ENCODE measurements at regions not wholly inside any gene's neighbourhood (a gene's known extent, or its start where the extent isn't known, plus 50 kb on each side); places are given as distances from the start of the nearest gene placed in this dataset.

DNA sequence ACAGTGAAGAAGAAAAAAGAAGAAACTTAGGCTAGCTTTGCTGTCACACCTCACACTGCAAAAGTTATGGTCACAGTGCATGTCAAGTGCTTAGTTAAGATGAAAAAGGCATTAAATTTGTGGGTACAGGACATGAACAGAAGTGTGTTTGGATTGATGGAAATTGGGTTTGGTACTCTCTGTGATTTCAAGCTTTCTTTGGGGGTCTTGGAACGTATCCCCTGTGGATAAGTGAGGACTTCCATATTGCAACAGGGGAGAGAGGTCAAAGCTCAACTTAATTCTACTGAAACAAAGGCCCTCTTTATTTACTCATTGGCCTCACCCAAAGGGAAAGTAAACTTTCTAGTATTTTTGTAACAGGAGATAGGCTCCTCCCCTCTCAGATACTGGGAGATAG lies 138.3 kb upstream of the FUT9 start (continued):
- TF ChIP-seq, protein P1, sequence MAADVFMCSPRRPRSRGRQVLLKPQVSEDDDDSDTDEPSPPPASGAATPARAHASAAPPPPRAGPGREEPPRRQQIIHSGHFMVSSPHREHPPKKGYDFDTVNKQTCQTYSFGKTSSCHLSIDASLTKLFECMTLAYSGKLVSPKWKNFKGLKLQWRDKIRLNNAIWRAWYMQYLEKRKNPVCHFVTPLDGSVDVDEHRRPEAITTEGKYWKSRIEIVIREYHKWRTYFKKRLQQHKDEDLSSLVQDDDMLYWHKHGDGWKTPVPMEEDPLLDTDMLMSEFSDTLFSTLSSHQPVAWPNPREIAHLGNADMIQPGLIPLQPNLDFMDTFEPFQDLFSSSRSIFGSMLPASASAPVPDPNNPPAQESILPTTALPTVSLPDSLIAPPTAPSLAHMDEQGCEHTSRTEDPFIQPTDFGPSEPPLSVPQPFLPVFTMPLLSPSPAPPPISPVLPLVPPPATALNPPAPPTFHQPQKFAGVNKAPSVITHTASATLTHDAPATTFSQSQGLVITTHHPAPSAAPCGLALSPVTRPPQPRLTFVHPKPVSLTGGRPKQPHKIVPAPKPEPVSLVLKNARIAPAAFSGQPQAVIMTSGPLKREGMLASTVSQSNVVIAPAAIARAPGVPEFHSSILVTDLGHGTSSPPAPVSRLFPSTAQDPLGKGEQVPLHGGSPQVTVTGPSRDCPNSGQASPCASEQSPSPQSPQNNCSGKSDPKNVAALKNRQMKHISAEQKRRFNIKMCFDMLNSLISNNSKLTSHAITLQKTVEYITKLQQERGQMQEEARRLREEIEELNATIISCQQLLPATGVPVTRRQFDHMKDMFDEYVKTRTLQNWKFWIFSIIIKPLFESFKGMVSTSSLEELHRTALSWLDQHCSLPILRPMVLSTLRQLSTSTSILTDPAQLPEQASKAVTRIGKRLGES (CRISPR knock-in tag; IDR thresholded peaks at IDR 0.05; ENCODE audit: borderline replicate concordance): no peak
- TF ChIP-seq YEATS4 (CRISPR knock-in tag; IDR thresholded peaks at IDR 0.05; ENCODE audit: borderline replicate concordance) (no peak), MEIS1 (CRISPR knock-in tag; IDR thresholded peaks at IDR 0.05; ENCODE audit: borderline replicate concordance) (no peak), FOXJ3 (CRISPR knock-in tag; IDR thresholded peaks at IDR 0.05; ENCODE audit: borderline replicate concordance) (peak; percentile 66; the same call in 1 of the 2 replicates), FOXP1 (IDR thresholded peaks at IDR 0.05) (no peak), FOXP1 (CRISPR knock-in tag; IDR thresholded peaks at IDR 0.05) (peak; percentile 74), ETS1 (CRISPR knock-in tag; IDR thresholded peaks at IDR 0.05) (no peak), ZNF224 (CRISPR knock-in tag; IDR thresholded peaks at IDR 0.05) (no peak), FLYWCH1 (CRISPR knock-in tag; IDR thresholded peaks at IDR 0.05) (no peak), RAD21 (CRISPR knock-in tag; IDR thresholded peaks at IDR 0.05) (no peak), SALL2 (CRISPR knock-in tag; IDR thresholded peaks at IDR 0.05) (no peak), SSRP1 (CRISPR knock-in tag; IDR thresholded peaks at IDR 0.05) (0 out of 2 replicates have a peak, but pooled peaks have one; percentile 23), CEBPG (CRISPR knock-in tag; IDR thresholded peaks at IDR 0.05) (peak; percentile 79), KDM4B (CRISPR knock-in tag; IDR thresholded peaks at IDR 0.05) (no peak), ZNF530 (CRISPR knock-in tag; IDR thresholded peaks at IDR 0.05; ENCODE audit: low read depth) (no peak), CEBPB (IDR thresholded peaks at IDR 0.05; ENCODE audit: borderline replicate concordance, low read depth, low read length) (peak; percentile 75), ZNF263 (CRISPR knock-in tag; IDR thresholded peaks at IDR 0.05) (no peak), NCOA2 (CRISPR knock-in tag; IDR thresholded peaks at IDR 0.05) (peak; percentile 81), ETV6 (CRISPR knock-in tag; conservative IDR thresholded peaks at IDR 0.05) (no peak), ZNF207 (IDR thresholded peaks at IDR 0.05; ENCODE audit: borderline replicate concordance) (no peak), SNAPC2 (CRISPR knock-in tag; IDR thresholded peaks at IDR 0.05) (no peak), ZNF7 (CRISPR knock-in tag; IDR thresholded peaks at IDR 0.05) (no peak), ZNF251 (CRISPR knock-in tag; IDR thresholded peaks at IDR 0.05) (no peak), NR2F2 (IDR thresholded peaks at IDR 0.05; ENCODE audit: borderline replicate concordance, low read depth) (peak; percentile 69)
- TF ChIP-seq, protein P2, sequence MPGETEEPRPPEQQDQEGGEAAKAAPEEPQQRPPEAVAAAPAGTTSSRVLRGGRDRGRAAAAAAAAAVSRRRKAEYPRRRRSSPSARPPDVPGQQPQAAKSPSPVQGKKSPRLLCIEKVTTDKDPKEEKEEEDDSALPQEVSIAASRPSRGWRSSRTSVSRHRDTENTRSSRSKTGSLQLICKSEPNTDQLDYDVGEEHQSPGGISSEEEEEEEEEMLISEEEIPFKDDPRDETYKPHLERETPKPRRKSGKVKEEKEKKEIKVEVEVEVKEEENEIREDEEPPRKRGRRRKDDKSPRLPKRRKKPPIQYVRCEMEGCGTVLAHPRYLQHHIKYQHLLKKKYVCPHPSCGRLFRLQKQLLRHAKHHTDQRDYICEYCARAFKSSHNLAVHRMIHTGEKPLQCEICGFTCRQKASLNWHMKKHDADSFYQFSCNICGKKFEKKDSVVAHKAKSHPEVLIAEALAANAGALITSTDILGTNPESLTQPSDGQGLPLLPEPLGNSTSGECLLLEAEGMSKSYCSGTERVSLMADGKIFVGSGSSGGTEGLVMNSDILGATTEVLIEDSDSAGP (CRISPR knock-in tag; IDR thresholded peaks at IDR 0.05; ENCODE audit: borderline replicate concordance): no peak
- TF ChIP-seq, protein P3, sequence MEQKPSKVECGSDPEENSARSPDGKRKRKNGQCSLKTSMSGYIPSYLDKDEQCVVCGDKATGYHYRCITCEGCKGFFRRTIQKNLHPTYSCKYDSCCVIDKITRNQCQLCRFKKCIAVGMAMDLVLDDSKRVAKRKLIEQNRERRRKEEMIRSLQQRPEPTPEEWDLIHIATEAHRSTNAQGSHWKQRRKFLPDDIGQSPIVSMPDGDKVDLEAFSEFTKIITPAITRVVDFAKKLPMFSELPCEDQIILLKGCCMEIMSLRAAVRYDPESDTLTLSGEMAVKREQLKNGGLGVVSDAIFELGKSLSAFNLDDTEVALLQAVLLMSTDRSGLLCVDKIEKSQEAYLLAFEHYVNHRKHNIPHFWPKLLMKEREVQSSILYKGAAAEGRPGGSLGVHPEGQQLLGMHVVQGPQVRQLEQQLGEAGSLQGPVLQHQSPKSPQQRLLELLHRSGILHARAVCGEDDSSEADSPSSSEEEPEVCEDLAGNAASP (CRISPR knock-in tag; IDR thresholded peaks at IDR 0.05; ENCODE audit: borderline replicate concordance): no peak
- TF ChIP-seq, protein P4, sequence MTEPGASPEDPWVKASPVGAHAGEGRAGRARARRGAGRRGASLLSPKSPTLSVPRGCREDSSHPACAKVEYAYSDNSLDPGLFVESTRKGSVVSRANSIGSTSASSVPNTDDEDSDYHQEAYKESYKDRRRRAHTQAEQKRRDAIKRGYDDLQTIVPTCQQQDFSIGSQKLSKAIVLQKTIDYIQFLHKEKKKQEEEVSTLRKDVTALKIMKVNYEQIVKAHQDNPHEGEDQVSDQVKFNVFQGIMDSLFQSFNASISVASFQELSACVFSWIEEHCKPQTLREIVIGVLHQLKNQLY (CRISPR knock-in tag; IDR thresholded peaks at IDR 0.05): no peak

Measured in HepG2 (cell line).